ENCODE measurements at regions not wholly inside any gene's neighbourhood (a gene's known extent, or its start where the extent isn't known, plus 50 kb on each side); places are given as distances from the start of the nearest gene placed in this dataset.

GRCh38 chr5:88666761-88667495, 216.1 kb downstream of the MEF2C start:
- Histone ChIP-seq H3K27ac (no peak overlapping the region), H3K36me3 (ENCODE audit: insufficient read depth in 1 of 2, low read depth in 1 of 2) (no peaks in the 10 kb centered on the region), H3K27me3 (ENCODE audit: insufficient read depth in 3 of 3, low read length in 2 of 3) (peaks cover 11 to 100% (median 25%) of the 10 kb centered on the region in 3 donors), H3K4me3 (peak overlapping the region; percentile 32), H3K9me3 (no peaks in the 10 kb centered on the region), H3K4me1 (no peaks in the 10 kb centered on the region)
- DNase-seq (no peak), ATAC-seq (no peak)
- no peak for TF ChIP-seq CTCF (IDR thresholded peaks at IDR 0.05)
- WGBS, 3 donors = 7 to 8% (median 7%) methylated on average over 22 of the region's 22 CpGs
- intact Hi-C loops (cut with DNase I) = no loop called here

- DNase-seq (no peak), ATAC-seq (no peak)
- intact Hi-C loops (cut with DNase I) = no loop called here
- H3K36me3 ChIP-seq (ENCODE audit: insufficient read depth in 1 of 2, low read depth in 1 of 2) = no peaks in the 10 kb centered on the region
- peaks cover 6% of the 10 kb centered on the region for H3K4me1 ChIP-seq
- no peaks in the 10 kb centered on the region for H3K9me3 ChIP-seq
- no peak overlapping the region for H3K4me3 ChIP-seq
- no peak for TF ChIP-seq CTCF (IDR thresholded peaks at IDR 0.05)
- H3K27ac ChIP-seq = no peak overlapping the region
- WGBS, 3 donors = 7 to 12% (median 10%) methylated on average over 17 of the region's 17 CpGs
- peaks cover 16 to 100% (median 29%) of the 10 kb centered on the region in 3 donors for H3K27me3 ChIP-seq (ENCODE audit: insufficient read depth in 3 of 3, low read length in 2 of 3)
Observed at GRCh38 chr5:88665750-88666215, 217.2 kb downstream of the MEF2C start.

- Histone ChIP-seq H3K4me3 (no peak overlapping the region), H3K27me3 (ENCODE audit: insufficient read depth in 3 of 3, low read length in 2 of 3) (peaks cover 16 to 100% (median 32%) of the 10 kb centered on the region in 3 donors), H3K9me3 (no peaks in the 10 kb centered on the region), H3K4me1 (peaks cover 7% of the 10 kb centered on the region), H3K36me3 (ENCODE audit: insufficient read depth in 1 of 2, low read depth in 1 of 2) (no peaks in the 10 kb centered on the region), H3K27ac (no peak overlapping the region)
- 7 to 14% (median 12%) methylated on average over 2 of the region's 2 CpGs for WGBS, 3 donors
- no peak for TF ChIP-seq CTCF (IDR thresholded peaks at IDR 0.05)
- ATAC-seq (no peak), DNase-seq (no peak)
- intact Hi-C loops (cut with DNase I) = no loop called here
Observed at GRCh38 chr5:88664645-88665044, 218.3 kb downstream of the MEF2C start.

- no peak for TF ChIP-seq CTCF (IDR thresholded peaks at IDR 0.05)
- ATAC-seq (no peak), DNase-seq (no peak)
- 12 to 17% (median 14%) methylated on average over 7 of the region's 7 CpGs for WGBS, 3 donors
- H3K9me3 ChIP-seq = no peaks in the 10 kb centered on the region
- no peak overlapping the region for H3K4me3 ChIP-seq
- no peak overlapping the region for H3K27ac ChIP-seq
- H3K27me3 ChIP-seq (ENCODE audit: insufficient read depth in 3 of 3, low read length in 2 of 3) = peaks cover 19 to 100% (median 35%) of the 10 kb centered on the region in 3 donors
- intact Hi-C loops (cut with DNase I) = no loop called here
- H3K36me3 ChIP-seq (ENCODE audit: insufficient read depth in 1 of 2, low read depth in 1 of 2) = no peaks in the 10 kb centered on the region
- H3K4me1 ChIP-seq = peaks cover 7% of the 10 kb centered on the region
Observed at GRCh38 chr5:88663793-88664216, 219.2 kb downstream of the MEF2C start.
